SK-N-SH (cell line): ENCODE measurements at regions not wholly inside any gene's neighbourhood (a gene's known extent, or its start where the extent isn't known, plus 50 kb on each side); places are given as distances from the start of the nearest gene placed in this dataset.

Source experiments
- CTCF ChIA-PET: fragments of 300-600, 350-600 bp; formaldehyde crosslinking; extraction: SDS; loops from one replicate; lab custom pipeline; 2021; lab: Yijun Ruan, JAX
- POLR2A ChIA-PET: fragments of 350-600 bp; sonication (Branson Sonifier 250); formaldehyde crosslinking; extraction: SDS; loops from one replicate; lab custom pipeline; 2020; ENCODE audit warnings: antibody characterized with exemption, inconsistent platforms; lab: Yijun Ruan, JAX
- DNase-seq: peaks from one replicate; pipeline ENCODE4 v3.0.0; 2012
- H2AFZ ChIP-seq: fragments of 200-600 bp; sonication (generic); 2 replicates; pipeline ENCODE4 v1.8.1; 2016; ENCODE audit warnings: antibody characterized with exemption, mild to moderate bottlenecking, low read depth
- H3F3A ChIP-seq: fragments of 200-600 bp; sonication (generic); replicated peaks from 2 replicates; pipeline ENCODE3; 2016; ENCODE audit warnings: antibody characterized with exemption, mild to moderate bottlenecking; ENCODE audit not compliant: insufficient read depth
- H3K27ac ChIP-seq, 2 experiments: fragments of 200-500 bp in 1 of 2; fragments of 200-600 bp in 1 of 2; sonication (Bioruptor generic) in 1 of 2; sonication (generic), shearing (Covaris generic) in 1 of 2; 2 replicates each; pipeline versions ENCODE4 v1.5.1 to v1.6.1; 2014 to 2016; ENCODE audit warnings: low read depth in 2 of 2, inconsistent platforms in 1 of 2, low read length in 1 of 2, mild to moderate bottlenecking in 1 of 2, mixed read lengths in 1 of 2
- H3K27me3 ChIP-seq: fragments of 200-600 bp; sonication (generic), shearing (Covaris generic); 2 replicates; pipeline ENCODE4 v1.6.1; 2016; ENCODE audit warnings: mixed run types; ENCODE audit not compliant: insufficient read depth
- H3K36me3 ChIP-seq, 2 experiments: fragments of 200-500 bp in 1 of 2; fragments of 200-600 bp in 1 of 2; sonication (Bioruptor generic) in 1 of 2; sonication (generic) in 1 of 2; replicated peaks in 1 of 2; 2 replicates each; pipeline versions ENCODE3 to v1.5.1; 2014 to 2016; ENCODE audit warnings: low read length in 1 of 2, mild to moderate bottlenecking in 1 of 2; ENCODE audit not compliant: insufficient read depth in 2 of 2, control insufficient read depth in 1 of 2
- H3K4me1 ChIP-seq, 2 experiments: fragments of 200-500 bp in 1 of 2; fragments of 200-600 bp in 1 of 2; sonication (Bioruptor generic) in 1 of 2; sonication (generic), shearing (Covaris generic) in 1 of 2; 2 replicates each; pipeline versions ENCODE4 v1.5.1 to v1.6.1; 2014 to 2016; ENCODE audit warnings: low read depth in 1 of 2, low read length in 1 of 2, mixed run types in 1 of 2; ENCODE audit not compliant: insufficient read depth in 2 of 2, control insufficient read depth in 1 of 2
- H3K4me2 ChIP-seq: fragments of 200-600 bp; sonication (generic), shearing (Covaris generic); 2 replicates; pipeline ENCODE4 v1.6.1; 2017; ENCODE audit warnings: mixed run types
- H3K4me3 ChIP-seq, 2 experiments: fragments of 200-500 bp in 1 of 2; fragments of 200-600 bp in 1 of 2; sonication (Bioruptor generic) in 1 of 2; sonication (generic), shearing (Covaris generic) in 1 of 2; 2 replicates each; pipeline versions ENCODE4 v1.5.1 to v1.8.1; 2014 to 2016; ENCODE audit warnings: low read depth in 2 of 2, inconsistent platforms in 1 of 2, low read length in 1 of 2, mild to moderate bottlenecking in 1 of 2, mixed read lengths in 1 of 2, moderate library complexity in 1 of 2
- H3K79me2 ChIP-seq: fragments of 200-600 bp; sonication (generic); 2 replicates; pipeline ENCODE4 v1.8.1; 2017; ENCODE audit warnings: mild to moderate bottlenecking; ENCODE audit not compliant: insufficient read depth
- H3K9ac ChIP-seq: fragments of 200-600 bp; sonication (generic); 2 replicates; pipeline ENCODE4 v1.6.1; 2017; ENCODE audit warnings: mixed run types
- H3K9me2 ChIP-seq: fragments of 200-600 bp; sonication (generic); 2 replicates; pipeline ENCODE4 v1.6.1; 2017; ENCODE audit warnings: mixed run types
- H3K9me3 ChIP-seq: fragments of 200-600 bp; sonication (generic); 2 replicates; pipeline ENCODE4 v1.6.1; 2017; ENCODE audit warnings: mixed run types, mild to moderate bottlenecking, moderate library complexity
- H4K20me1 ChIP-seq: fragments of 200-600 bp; sonication (generic); 2 replicates; pipeline ENCODE4 v1.6.1; 2017; ENCODE audit warnings: mild to moderate bottlenecking, mixed run types; ENCODE audit not compliant: insufficient read depth
- ELF1 ChIP-seq: IDR thresholded peaks from 2 replicates; pipeline ENCODE4 v1.4.0; 2012
- EP300 ChIP-seq, 2 experiments: IDR thresholded peaks; 2 replicates each; pipeline versions ENCODE4 v1.4.0 to v1.6.1; 2012; ENCODE audit warnings: borderline replicate concordance in 1 of 2, low read depth in 1 of 2, low read length in 1 of 2
- EZH2phosphoT487 ChIP-seq: fragments of 200-600 bp; sonication (generic); IDR thresholded peaks from 2 replicates; pipeline ENCODE4 v1.6.1; 2017; ENCODE audit warnings: low read depth, mixed run types, mild to moderate bottlenecking, antibody characterized with exemption, moderate library complexity, borderline replicate concordance
- FOXJ3 ChIP-seq: sonication (generic); formaldehyde crosslinking; IDR thresholded peaks from 2 replicates; pipeline ENCODE4 v1.5.1; 2020; ENCODE audit warnings: mild to moderate bottlenecking, missing genetic modification reagents
- GABPA ChIP-seq: IDR thresholded peaks from 2 replicates; pipeline ENCODE4 v1.4.0; 2012; ENCODE audit warnings: low read depth, mild to moderate bottlenecking
- GATA2 ChIP-seq: sonication (generic); formaldehyde crosslinking; IDR thresholded peaks from 2 replicates; pipeline ENCODE4 v1.5.0; 2020; ENCODE audit warnings: mild to moderate bottlenecking, missing genetic modification reagents
- JUND ChIP-seq: IDR thresholded peaks from 2 replicates; pipeline ENCODE4 v1.4.0; 2012
- NFIC ChIP-seq: IDR thresholded peaks from 2 replicates; pipeline ENCODE4 v1.4.0; 2012; ENCODE audit warnings: borderline replicate concordance
- NRF1 ChIP-seq: IDR thresholded peaks from 2 replicates; pipeline ENCODE4 v1.6.1; 2012; ENCODE audit warnings: low read depth, mild to moderate bottlenecking, low read length
- RCOR1 ChIP-seq: fragments of 150-350 bp; IDR thresholded peaks from 2 replicates; pipeline ENCODE4 v1.6.1; 2017; ENCODE audit warnings: antibody characterized with exemption, low read length
- RFX5 ChIP-seq: IDR thresholded peaks from 2 replicates; pipeline ENCODE4 v1.6.1; 2012; ENCODE audit warnings: mild to moderate bottlenecking, improper control_type of control experiment, low read length
- SMC3 ChIP-seq: IDR thresholded peaks from 2 replicates; pipeline ENCODE4 v1.6.1; 2012; ENCODE audit warnings: low read depth, low read length, improper control_type of control experiment
- TAF1 ChIP-seq: IDR thresholded peaks from 2 replicates; pipeline ENCODE4 v1.6.1; 2012; ENCODE audit warnings: low read depth, mild to moderate bottlenecking, low read length, moderate library complexity, borderline replicate concordance
- WGBS: methylation state at CpG from one replicate; pipeline ENCODE4 v1.1.6; 2017; ENCODE audit warnings: low lambda C conversion rate; 5-methylcytosine and 5-hydroxymethylcytosine counted together
- TF ChIP-seq, protein P1 (sequence below): IDR thresholded peaks from 2 replicates; pipeline ENCODE4 v1.4.0; 2012; ENCODE audit warnings: low read depth
- TF ChIP-seq, protein P2 (sequence below): IDR thresholded peaks from 2 replicates; pipeline ENCODE4; 2012
- TF ChIP-seq, protein P3 (sequence below): IDR thresholded peaks from 2 replicates; pipeline ENCODE4 v1.4.0; 2012; ENCODE audit warnings: low read depth, borderline replicate concordance
- TF ChIP-seq, protein P4 (sequence below): IDR thresholded peaks from 2 replicates; pipeline ENCODE4 v1.4.0; 2012; ENCODE audit warnings: low read depth, borderline replicate concordance
- TF ChIP-seq, protein P5 (sequence below): fragments of 200-600 bp; sonication (generic); IDR thresholded peaks from 2 replicates; pipeline ENCODE4 v1.6.1; 2017; ENCODE audit warnings: antibody characterized with exemption, mild to moderate bottlenecking, moderate library complexity

DNA sequence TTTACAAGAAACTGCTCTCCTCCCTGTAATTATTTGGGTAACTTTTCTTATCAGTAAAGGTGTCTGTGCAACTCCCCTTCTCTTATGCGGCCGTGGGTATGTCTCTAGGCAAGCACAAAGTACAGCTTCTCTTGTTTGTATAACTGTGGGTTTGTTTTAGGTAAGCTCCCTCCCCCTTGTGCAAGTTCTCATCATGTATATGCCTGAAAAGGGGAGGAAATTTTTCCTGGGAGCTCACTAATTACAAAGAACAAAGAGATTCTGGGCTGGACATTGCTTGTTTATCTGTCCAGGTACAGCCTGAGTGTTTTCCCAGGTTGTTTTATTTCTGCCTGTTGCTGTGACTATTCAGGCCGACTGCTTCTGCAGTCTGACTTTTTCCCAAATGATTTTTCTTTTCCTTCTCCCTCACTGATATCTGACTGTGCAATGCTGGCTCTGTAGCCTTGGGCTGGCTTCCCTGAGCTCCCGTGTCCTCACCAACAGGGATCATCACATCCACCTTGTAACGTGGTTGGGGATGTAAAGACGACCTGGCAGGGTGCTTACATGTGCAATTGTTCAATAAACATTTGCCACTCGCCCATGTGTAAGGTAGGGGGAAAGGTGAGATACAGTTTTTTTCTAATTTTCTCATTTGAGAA, 916.5 kb downstream of the AACS start (continued):
- TF ChIP-seq EZH2phosphoT487 (no peak), GATA2 (no peak)
- TF ChIP-seq, all 33 proteins: peak for 0

DNA sequence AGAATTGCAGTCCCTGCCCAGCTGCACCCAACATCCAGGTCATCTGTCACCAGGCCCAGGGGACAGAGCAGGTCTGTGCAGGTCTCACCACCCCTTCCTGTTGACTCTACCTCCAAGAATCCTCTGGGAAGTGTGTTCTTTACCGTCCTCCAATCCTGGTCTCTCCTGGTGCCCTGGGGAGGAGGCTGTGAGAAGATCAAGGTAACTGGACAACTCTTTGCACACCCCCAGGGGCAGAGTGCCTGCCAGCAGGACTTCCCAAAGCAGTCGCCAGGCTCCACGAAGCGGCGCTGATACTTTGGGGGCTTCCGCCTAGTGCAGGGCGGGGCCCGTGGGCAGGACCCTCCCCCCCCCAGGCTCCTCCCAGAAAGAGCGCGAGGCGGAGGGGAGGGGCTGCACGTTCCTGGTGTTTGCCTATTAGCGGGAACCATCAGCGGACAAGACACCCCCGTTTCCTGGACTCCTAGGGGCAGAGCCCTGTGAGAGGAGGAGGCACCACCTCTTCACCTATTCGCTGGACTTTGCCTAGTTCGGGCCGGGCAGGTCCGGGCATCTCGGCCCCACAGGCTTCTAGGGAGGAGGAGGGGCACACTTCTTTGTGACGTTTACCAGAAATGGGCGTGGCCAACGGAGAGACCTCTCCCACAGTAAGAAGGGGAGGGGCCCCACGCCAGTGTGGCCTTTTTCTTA, 918.0 kb downstream of the AACS start:
- Histone ChIP-seq H3K4me2 (peak overlapping the region; percentile 61), H3K4me3 (peak overlapping the region; percentile 53 to 63)

DNA sequence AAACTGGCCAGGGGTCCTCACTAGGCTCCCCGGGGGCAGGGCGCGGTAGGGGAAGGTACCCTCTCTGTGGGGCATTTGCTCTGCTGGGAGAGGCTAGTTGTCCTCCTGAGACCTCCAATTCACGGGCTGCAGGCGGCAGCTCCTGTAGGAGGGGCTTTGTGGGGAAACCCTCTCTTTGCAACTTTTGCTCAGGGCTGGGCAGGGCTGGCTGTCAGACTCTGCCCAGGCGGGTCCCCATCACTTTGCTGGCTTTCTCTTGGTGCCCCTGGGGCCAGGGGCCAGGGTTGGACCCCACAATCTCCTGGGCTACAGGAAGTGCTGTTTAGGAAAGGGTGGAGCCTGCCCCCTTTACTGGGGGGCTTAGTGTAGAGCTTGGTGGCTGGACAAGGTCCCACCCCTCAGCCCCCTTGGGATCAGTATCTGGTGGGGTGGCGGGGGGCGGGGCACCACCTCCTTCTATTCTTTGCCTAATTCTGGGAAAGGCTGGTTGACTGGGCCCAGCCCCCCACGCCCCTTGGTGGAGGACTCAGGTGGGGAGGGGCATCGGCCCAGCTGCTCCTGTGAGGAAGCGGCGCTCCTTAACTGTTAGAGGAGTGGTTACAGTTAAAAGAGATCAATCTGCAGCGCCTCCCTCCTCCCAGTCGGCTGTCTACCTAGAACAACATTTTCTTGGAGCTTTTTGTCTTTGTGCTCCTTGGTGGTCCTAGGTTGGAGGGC, 918.7 kb downstream of the AACS start:
- Histone ChIP-seq H4K20me1 (no peaks in the 10 kb centered on the region), H3K4me1 (peaks cover 0 to 5% of the 10 kb centered on the region in 2 experiments; a peak in 1 of 4 replicates), H3K9me3 (no peaks in the 10 kb centered on the region), H3K79me2 (no peaks in the 10 kb centered on the region), H3K9me2 (no peaks in the 10 kb centered on the region), H3K9ac (peak overlapping the region; percentile 34; the same call in 1 of the 2 replicates), H2AFZ (peak overlapping the region; percentile 83; the same call in 1 of the 2 replicates), H3K4me2 (peak overlapping the region; percentile 61), H3K27ac (no peak overlapping the region), H3K4me3 (peak overlapping the region; percentile 53 to 63), H3K27me3 (no peaks in the 10 kb centered on the region), H3F3A (no peaks in the 10 kb centered on the region), H3K36me3 (no peaks in the 10 kb centered on the region)
- CTCF ChIA-PET, result no interaction called here
- POLR2A ChIA-PET, result no interaction called here
- DNase-seq, result peak; percentile 20
- 3% methylated on average over 5 of the region's 14 CpGs for WGBS
- TF ChIP-seq, protein P1, sequence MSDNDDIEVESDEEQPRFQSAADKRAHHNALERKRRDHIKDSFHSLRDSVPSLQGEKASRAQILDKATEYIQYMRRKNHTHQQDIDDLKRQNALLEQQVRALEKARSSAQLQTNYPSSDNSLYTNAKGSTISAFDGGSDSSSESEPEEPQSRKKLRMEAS, result no peak
- no peak for TF ChIP-seq ELF1
- no peak for TF ChIP-seq EP300 (IDR thresholded peaks at IDR 0.05; ENCODE audit: borderline replicate concordance in 1 of 2, low read depth in 1 of 2, low read length in 1 of 2)
- no peak for TF ChIP-seq JUND
- no peak for TF ChIP-seq NFIC
- no peak for TF ChIP-seq NRF1
- TF ChIP-seq, protein P2, sequence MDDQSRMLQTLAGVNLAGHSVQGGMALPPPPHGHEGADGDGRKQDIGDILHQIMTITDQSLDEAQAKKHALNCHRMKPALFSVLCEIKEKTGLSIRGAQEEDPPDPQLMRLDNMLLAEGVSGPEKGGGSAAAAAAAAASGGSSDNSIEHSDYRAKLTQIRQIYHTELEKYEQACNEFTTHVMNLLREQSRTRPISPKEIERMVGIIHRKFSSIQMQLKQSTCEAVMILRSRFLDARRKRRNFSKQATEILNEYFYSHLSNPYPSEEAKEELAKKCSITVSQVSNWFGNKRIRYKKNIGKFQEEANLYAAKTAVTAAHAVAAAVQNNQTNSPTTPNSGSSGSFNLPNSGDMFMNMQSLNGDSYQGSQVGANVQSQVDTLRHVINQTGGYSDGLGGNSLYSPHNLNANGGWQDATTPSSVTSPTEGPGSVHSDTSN, result no peak
- TF ChIP-seq GABPA, result no peak
- no peak for TF ChIP-seq RCOR1
- TF ChIP-seq TAF1, result no peak
- TF ChIP-seq, protein P3, sequence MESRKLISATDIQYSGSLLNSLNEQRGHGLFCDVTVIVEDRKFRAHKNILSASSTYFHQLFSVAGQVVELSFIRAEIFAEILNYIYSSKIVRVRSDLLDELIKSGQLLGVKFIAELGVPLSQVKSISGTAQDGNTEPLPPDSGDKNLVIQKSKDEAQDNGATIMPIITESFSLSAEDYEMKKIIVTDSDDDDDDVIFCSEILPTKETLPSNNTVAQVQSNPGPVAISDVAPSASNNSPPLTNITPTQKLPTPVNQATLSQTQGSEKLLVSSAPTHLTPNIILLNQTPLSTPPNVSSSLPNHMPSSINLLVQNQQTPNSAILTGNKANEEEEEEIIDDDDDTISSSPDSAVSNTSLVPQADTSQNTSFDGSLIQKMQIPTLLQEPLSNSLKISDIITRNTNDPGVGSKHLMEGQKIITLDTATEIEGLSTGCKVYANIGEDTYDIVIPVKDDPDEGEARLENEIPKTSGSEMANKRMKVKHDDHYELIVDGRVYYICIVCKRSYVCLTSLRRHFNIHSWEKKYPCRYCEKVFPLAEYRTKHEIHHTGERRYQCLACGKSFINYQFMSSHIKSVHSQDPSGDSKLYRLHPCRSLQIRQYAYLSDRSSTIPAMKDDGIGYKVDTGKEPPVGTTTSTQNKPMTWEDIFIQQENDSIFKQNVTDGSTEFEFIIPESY, result no peak
- TF ChIP-seq FOXJ3 (CRISPR knock-in tag), result no peak
- TF ChIP-seq, protein P4, sequence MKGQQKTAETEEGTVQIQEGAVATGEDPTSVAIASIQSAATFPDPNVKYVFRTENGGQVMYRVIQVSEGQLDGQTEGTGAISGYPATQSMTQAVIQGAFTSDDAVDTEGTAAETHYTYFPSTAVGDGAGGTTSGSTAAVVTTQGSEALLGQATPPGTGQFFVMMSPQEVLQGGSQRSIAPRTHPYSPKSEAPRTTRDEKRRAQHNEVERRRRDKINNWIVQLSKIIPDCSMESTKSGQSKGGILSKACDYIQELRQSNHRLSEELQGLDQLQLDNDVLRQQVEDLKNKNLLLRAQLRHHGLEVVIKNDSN, result no peak
- TF ChIP-seq, protein P5, sequence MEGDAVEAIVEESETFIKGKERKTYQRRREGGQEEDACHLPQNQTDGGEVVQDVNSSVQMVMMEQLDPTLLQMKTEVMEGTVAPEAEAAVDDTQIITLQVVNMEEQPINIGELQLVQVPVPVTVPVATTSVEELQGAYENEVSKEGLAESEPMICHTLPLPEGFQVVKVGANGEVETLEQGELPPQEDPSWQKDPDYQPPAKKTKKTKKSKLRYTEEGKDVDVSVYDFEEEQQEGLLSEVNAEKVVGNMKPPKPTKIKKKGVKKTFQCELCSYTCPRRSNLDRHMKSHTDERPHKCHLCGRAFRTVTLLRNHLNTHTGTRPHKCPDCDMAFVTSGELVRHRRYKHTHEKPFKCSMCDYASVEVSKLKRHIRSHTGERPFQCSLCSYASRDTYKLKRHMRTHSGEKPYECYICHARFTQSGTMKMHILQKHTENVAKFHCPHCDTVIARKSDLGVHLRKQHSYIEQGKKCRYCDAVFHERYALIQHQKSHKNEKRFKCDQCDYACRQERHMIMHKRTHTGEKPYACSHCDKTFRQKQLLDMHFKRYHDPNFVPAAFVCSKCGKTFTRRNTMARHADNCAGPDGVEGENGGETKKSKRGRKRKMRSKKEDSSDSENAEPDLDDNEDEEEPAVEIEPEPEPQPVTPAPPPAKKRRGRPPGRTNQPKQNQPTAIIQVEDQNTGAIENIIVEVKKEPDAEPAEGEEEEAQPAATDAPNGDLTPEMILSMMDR, result no peak
- no peak for TF ChIP-seq SMC3

More for the DNA sequence above, 918.0 kb downstream of the AACS start:
- Histone ChIP-seq H3K4me1 (peaks cover 0 to 5% of the 10 kb centered on the region in 2 experiments; a peak in 1 of 4 replicates), H3K9me3 (no peaks in the 10 kb centered on the region), H3K9me2 (no peaks in the 10 kb centered on the region), H3K27me3 (no peaks in the 10 kb centered on the region), H3K9ac (peak overlapping the region; percentile 34; the same call in 1 of the 2 replicates), H2AFZ (peak overlapping the region; percentile 83; the same call in 1 of the 2 replicates), H3K27ac (no peak overlapping the region), H3K36me3 (no peaks in the 10 kb centered on the region), H4K20me1 (no peaks in the 10 kb centered on the region), H3F3A (no peaks in the 10 kb centered on the region)
- ChIA-PET POLR2A (no interaction called here), CTCF (no interaction called here)
- DNase-seq, result peak; percentile 77
- no peak for TF ChIP-seq ELF1
- TF ChIP-seq JUND, result no peak
- TF ChIP-seq FOXJ3 (CRISPR knock-in tag), result no peak
- TF ChIP-seq RFX5, result no peak
- TF ChIP-seq, all 33 proteins: peak for 0
- no peaks in the 10 kb centered on the region for H3K79me2 ChIP-seq
- WGBS, result 4% methylated on average over 18 of the region's 24 CpGs
